Brain microvascular endothelial cell (primary cell): ENCODE measurements at regions not wholly inside any gene's neighbourhood (a gene's known extent, or its start where the extent isn't known, plus 50 kb on each side); places are given as distances from the start of the nearest gene placed in this dataset.
"Not testable (repeated sequence)": the region's sequence is repeated elsewhere in the genome, so short reads cannot be mapped to it uniquely, and the experiment has no call there.

Source experiments
- DNase-seq: peaks from one replicate; pipeline ENCODE4 v3.0.0-alpha.2; 2020
- H3K27ac ChIP-seq: fragments of 250-450 bp; sonication (Bioruptor Pico); 2 replicates; pipeline ENCODE4 v1.5.1; 2020; ENCODE audit warnings: mild to moderate bottlenecking, moderate library complexity
- H3K27me3 ChIP-seq: fragments of 250-450 bp; sonication (Bioruptor Pico); replicated peaks from 2 replicates; pipeline ENCODE4 v1.5.1; 2020; ENCODE audit warnings: mild to moderate bottlenecking
- H3K36me3 ChIP-seq: fragments of 250-450 bp; sonication (Bioruptor Pico); replicated peaks from 2 replicates; pipeline ENCODE4 v1.5.1; 2020; ENCODE audit warnings: mild to moderate bottlenecking
- H3K4me3 ChIP-seq: 2 replicates; pipeline ENCODE4 v1.5.1; 2011; ENCODE audit warnings: low read depth, mild to moderate bottlenecking, control low read depth, low read length, moderate library complexity
- CTCF ChIP-seq: IDR thresholded peaks from 2 replicates; pipeline ENCODE4 v1.5.1; 2011; ENCODE audit warnings: low read depth, mild to moderate bottlenecking, moderate library complexity, low read length, control low read depth, inconsistent platforms; ENCODE audit errors: missing control alignments
- in situ Hi-C: cut with HindIII; loops from 2 replicates; pipeline ENCODE4 v1.10.0; 2017; ENCODE audit warnings: low sequenced_read_pairs, low pct_ligation_motif_present

DNA sequence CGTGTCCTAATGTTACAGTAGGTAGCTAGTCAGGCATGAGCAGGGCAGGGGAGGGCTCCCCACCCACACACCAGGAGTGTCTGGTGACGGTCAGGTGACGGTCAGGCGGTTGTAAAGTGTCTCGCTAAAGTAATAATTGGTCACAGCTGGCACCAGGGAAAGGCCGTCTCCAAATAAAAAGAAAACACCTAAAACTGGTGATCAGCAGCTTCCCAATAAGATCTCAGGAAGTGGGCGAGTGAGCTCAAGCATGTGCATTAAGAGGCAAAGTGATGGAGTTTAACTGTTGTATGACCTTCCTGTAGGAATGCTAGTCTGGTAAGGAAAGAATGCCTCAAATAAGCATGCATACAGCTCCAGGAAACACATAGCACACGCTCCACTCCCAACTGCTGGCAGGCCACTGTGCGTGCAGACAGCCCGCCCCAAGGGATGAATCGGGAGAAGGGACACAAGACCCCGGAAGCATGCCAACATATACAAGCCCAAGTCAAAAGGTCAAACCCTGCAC lies 177.1 kb downstream of the RNF144A start:
- H3K27me3 ChIP-seq, result no peaks in the 10 kb centered on the region
- DNase-seq, result peak; percentile 29
- in situ Hi-C loops, result no loop called here
- TF ChIP-seq CTCF, result no peak
- H3K36me3 ChIP-seq, result no peaks in the 10 kb centered on the region
- H3K27ac ChIP-seq, result no peak overlapping the region
- no peak overlapping the region for H3K4me3 ChIP-seq

DNA sequence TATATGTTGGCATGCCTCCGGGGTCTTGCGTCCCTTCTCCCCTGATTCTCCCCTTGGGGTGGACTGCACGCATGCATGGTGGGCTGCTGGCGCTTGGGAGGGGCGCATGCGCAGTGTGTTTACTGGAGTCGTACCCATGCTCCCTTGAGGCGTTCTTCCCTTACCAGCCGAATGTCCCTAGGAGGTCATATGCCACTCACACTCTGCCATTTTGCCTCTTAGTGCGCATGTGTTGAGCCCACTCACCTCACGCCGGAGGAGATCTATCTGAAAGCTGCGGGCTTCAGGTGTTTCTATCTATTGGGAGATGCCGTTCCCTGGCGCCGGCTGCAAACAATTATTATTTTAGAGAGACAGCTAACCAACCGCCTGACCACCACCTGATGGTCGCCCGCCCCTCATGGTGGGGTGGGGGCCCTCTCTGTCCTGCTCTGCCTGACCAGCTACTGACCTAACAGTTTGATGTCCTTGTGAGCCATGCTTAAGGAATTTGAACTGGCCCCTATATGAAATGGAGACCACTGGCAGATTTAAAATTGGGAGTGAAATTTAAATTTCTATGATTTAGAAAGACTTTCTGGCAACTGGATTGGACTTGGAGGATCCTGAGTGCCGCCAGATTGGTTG lies 179.6 kb downstream of the RNF144A start:
- in situ Hi-C loops, result no loop called here
- no peak overlapping the region for H3K4me3 ChIP-seq
- no peak for DNase-seq
- H3K27ac ChIP-seq, result no peak overlapping the region
- H3K27me3 ChIP-seq, result no peaks in the 10 kb centered on the region
- no peak for TF ChIP-seq CTCF
- no peaks in the 10 kb centered on the region for H3K36me3 ChIP-seq

DNA sequence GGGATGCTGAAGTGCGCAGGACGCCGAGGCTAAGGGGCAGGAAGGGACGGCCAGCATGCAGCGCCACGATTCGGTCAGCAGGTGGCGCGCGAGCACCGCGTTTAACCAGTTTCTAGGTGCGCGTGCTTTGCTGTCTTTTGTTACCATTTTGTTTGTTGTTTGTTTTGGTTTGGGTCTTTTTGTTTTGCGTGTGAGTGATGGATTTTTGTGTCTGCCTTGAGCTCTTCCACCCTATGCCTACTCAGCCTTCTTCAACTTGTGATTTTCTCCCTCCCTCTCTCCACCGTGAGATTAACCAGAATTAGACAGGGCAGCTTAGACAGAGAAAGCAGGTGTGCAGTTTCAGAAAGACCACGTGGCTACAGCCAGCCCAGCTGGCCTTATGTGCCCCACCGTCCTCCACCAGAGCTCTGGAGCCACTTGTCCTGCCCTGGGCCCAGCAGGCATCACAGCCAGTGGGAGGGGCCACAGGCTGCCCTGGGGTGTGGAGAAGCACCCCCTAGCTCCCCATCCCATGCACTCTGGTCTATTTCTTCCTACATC lies 180.2 kb downstream of the RNF144A start:
- Histone ChIP-seq H3K4me3 (no peak overlapping the region), H3K27ac (no peak overlapping the region), H3K36me3 (no peaks in the 10 kb centered on the region), H3K27me3 (no peaks in the 10 kb centered on the region)
- in situ Hi-C loops, result no loop called here
- peak; percentile 99 for TF ChIP-seq CTCF
- DNase-seq, result peak; percentile 34

DNA sequence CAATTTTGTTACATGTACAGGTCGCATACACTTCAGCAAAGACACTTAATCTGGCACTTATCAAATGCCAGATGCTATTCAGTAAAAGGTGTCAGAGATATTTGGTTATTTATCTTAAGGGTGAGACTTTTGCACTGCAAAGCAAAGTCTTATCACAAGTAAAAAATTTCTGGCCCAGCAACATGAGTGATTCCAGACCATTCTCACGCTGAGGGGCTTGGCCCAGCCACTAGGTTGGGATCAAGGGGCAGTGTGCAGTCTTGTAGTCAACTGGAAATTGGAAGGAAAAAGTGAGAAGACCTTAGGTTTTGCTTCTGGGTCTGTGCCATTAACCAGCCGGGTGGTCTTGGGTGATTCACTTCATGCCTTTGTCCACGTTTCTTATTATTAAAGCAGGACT lies 181.6 kb downstream of the RNF144A start:
- no peaks in the 10 kb centered on the region for H3K27me3 ChIP-seq
- no peak overlapping the region for H3K27ac ChIP-seq
- no peak overlapping the region for H3K4me3 ChIP-seq
- no peaks in the 10 kb centered on the region for H3K36me3 ChIP-seq
- no peak for TF ChIP-seq CTCF
- in situ Hi-C loops, result no loop called here
- DNase-seq, result no peak

DNA sequence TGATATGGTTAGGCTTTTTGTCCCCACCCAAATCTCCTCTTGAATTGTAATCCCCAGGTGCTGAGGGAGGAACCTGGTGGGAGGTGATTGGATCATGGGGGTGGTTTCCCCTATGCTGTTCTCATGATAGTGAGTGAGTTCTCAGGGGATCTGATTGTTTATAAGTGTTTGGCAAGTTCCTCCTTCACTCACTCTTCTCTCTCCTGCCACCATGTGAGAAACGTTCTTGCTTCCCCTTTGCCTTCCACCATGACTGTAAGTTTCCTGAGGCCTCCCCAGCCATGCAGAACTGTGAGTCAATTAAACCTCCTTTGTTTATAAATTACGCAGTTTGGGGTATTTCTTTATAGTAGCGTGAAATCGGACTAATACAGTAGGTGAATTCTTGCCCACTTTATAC lies 182.5 kb downstream of the RNF144A start:
- H3K27ac ChIP-seq, H3K36me3 ChIP-seq, H3K27me3 ChIP-seq, DNase-seq, H3K4me3 ChIP-seq, in situ Hi-C loops: not testable (repeated sequence)

DNA sequence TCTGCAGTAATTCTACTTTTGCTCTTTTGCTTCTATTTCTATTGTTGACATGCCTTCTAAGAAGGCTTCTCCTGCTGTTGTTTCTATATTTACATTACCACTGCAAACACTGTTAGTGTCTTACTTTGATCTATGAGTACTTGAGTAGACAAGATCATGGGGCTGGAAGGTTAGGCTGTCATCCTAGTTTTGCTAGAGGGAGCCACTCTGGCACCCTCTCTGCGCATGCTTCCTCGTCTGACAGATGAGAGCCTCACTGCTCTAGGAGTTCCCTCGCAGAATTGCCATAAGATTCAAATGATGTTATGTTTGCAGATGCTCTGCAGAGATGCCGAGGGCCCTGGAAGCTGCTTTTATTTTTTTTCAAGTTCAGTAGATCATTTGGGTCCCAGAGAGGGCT lies 185.6 kb downstream of the RNF144A start:
- H3K27ac ChIP-seq, result no peak overlapping the region
- no peaks in the 10 kb centered on the region for H3K27me3 ChIP-seq
- DNase-seq, result no peak
- in situ Hi-C loops, result no loop called here
- no peak overlapping the region for H3K4me3 ChIP-seq
- TF ChIP-seq CTCF, result no peak
- H3K36me3 ChIP-seq, result no peaks in the 10 kb centered on the region
